ENCODE measurements at regions not wholly inside any gene's neighbourhood (a gene's known extent, or its start where the extent isn't known, plus 50 kb on each side); places are given as distances from the start of the nearest gene placed in this dataset.

GRCh38 chr18:39166776-39167175 is 1601.2 kb upstream of the CELF4 start:
- no peaks in the 10 kb centered on the region for H3K27me3 ChIP-seq (ENCODE audit: control insufficient read depth in 4 of 4, insufficient read depth in 4 of 4, low read length in 3 of 4)
- H3K9ac ChIP-seq (ENCODE audit: low read depth in 1 of 2, low read length in 2 of 2), result no peak overlapping the region
- H3K4me1 ChIP-seq (ENCODE audit: control insufficient read depth in 4 of 4, insufficient read depth in 4 of 4, low read length in 3 of 4), result no peaks in the 10 kb centered on the region
- no peaks in the 10 kb centered on the region for H3K9me3 ChIP-seq (ENCODE audit: control insufficient read depth in 4 of 4, low read length in 3 of 4)
- no peak for TF ChIP-seq MAX (IDR thresholded peaks at IDR 0.05)
- no peak for TF ChIP-seq JUND (IDR thresholded peaks at IDR 0.05)
- TF ChIP-seq GABPA (IDR thresholded peaks at IDR 0.05 in 1 of 2, conservative IDR thresholded peaks at IDR 0.05 in 1 of 2), result no peak
- TF ChIP-seq FOXA1 (IDR thresholded peaks at IDR 0.05), result no peak
- no peak for TF ChIP-seq HNF4A (conservative IDR thresholded peaks at IDR 0.05)
- TF ChIP-seq ATF3 (IDR thresholded peaks at IDR 0.05), result no peak
- no peak for TF ChIP-seq REST (IDR thresholded peaks at IDR 0.05)
- H3K27ac ChIP-seq (ENCODE audit: low read depth in 1 of 2, low read length in 2 of 2), result no peak overlapping the region
- H3K4me3 ChIP-seq (ENCODE audit: low read depth in 1 of 3, low read length in 3 of 3), result no peak overlapping the region
- H3K36me3 ChIP-seq (ENCODE audit: control insufficient read depth in 4 of 4, insufficient read depth in 3 of 4, low read depth in 1 of 4, low read length in 3 of 4), result no peaks in the 10 kb centered on the region
- no peak for DNase-seq (ENCODE audit: low spot score)

GRCh38 chr18:39162013-39162827 is 1596.6 kb upstream of the CELF4 start:
- no peak for TF ChIP-seq EGR1 (IDR thresholded peaks at IDR 0.05; ENCODE audit: low read depth in 2 of 2)
- no peak for TF ChIP-seq FOXA1 (IDR thresholded peaks at IDR 0.05)
- no peak for TF ChIP-seq SP1 (IDR thresholded peaks at IDR 0.05)
- TF ChIP-seq TAF1 (conservative IDR thresholded peaks at IDR 0.05), result no peak
- WGBS, result 90% methylated on average over 11 of the region's 11 CpGs
- Histone ChIP-seq H3K36me3 (ENCODE audit: control insufficient read depth in 4 of 4, insufficient read depth in 3 of 4, low read depth in 1 of 4, low read length in 3 of 4) (no peaks in the 10 kb centered on the region), H3K4me3 (ENCODE audit: low read depth in 1 of 3, low read length in 3 of 3) (no peak overlapping the region), H3K9me3 (ENCODE audit: control insufficient read depth in 4 of 4, low read length in 3 of 4) (no peaks in the 10 kb centered on the region), H3K27ac (ENCODE audit: low read depth in 1 of 2, low read length in 2 of 2) (no peak overlapping the region), H3K4me1 (ENCODE audit: control insufficient read depth in 4 of 4, insufficient read depth in 4 of 4, low read length in 3 of 4) (no peaks in the 10 kb centered on the region), H3K9ac (ENCODE audit: low read depth in 1 of 2, low read length in 2 of 2) (no peak overlapping the region), H3K27me3 (ENCODE audit: control insufficient read depth in 4 of 4, insufficient read depth in 4 of 4, low read length in 3 of 4) (no peaks in the 10 kb centered on the region)
- DNase-seq (ENCODE audit: low spot score), result no peak

- Histone ChIP-seq H3K4me3 (ENCODE audit: low read depth in 1 of 3, low read length in 3 of 3) (no peak overlapping the region), H3K27ac (ENCODE audit: low read depth in 1 of 2, low read length in 2 of 2) (no peak overlapping the region), H3K36me3 (ENCODE audit: control insufficient read depth in 4 of 4, insufficient read depth in 3 of 4, low read depth in 1 of 4, low read length in 3 of 4) (no peaks in the 10 kb centered on the region), H3K27me3 (ENCODE audit: control insufficient read depth in 4 of 4, insufficient read depth in 4 of 4, low read length in 3 of 4) (no peaks in the 10 kb centered on the region), H3K9me3 (ENCODE audit: control insufficient read depth in 4 of 4, low read length in 3 of 4) (no peaks in the 10 kb centered on the region), H3K4me1 (ENCODE audit: control insufficient read depth in 4 of 4, insufficient read depth in 4 of 4, low read length in 3 of 4) (no peaks in the 10 kb centered on the region), H3K9ac (ENCODE audit: low read depth in 1 of 2, low read length in 2 of 2) (no peak overlapping the region)
- DNase-seq (ENCODE audit: low spot score), result no peak
- 53% methylated on average over 3 of the region's 3 CpGs for WGBS
- TF ChIP-seq FOXA2 (IDR thresholded peaks at IDR 0.05) (no peak), GABPA (IDR thresholded peaks at IDR 0.05 in 1 of 2, conservative IDR thresholded peaks at IDR 0.05 in 1 of 2) (no peak), TAF1 (conservative IDR thresholded peaks at IDR 0.05) (no peak), ATF3 (IDR thresholded peaks at IDR 0.05) (no peak), HNF4G (IDR thresholded peaks at IDR 0.05) (no peak), CTCF (IDR thresholded peaks at IDR 0.05; ENCODE audit: low read depth, low read length, missing input control) (no peak), MAX (IDR thresholded peaks at IDR 0.05) (no peak), REST (IDR thresholded peaks at IDR 0.05) (no peak), YY1 (IDR thresholded peaks at IDR 0.05) (no peak), NR2F2 (IDR thresholded peaks at IDR 0.05) (no peak), FOXA1 (IDR thresholded peaks at IDR 0.05) (no peak), RXRA (IDR thresholded peaks at IDR 0.05) (no peak)
Measured at GRCh38 chr18:39149211-39149806, 1583.7 kb upstream of the CELF4 start.

All from liver (tissue), 8 donors.